ENCODE measurements at regions not wholly inside any gene's neighbourhood (a gene's known extent, or its start where the extent isn't known, plus 50 kb on each side); places are given as distances from the start of the nearest gene placed in this dataset.

DNA sequence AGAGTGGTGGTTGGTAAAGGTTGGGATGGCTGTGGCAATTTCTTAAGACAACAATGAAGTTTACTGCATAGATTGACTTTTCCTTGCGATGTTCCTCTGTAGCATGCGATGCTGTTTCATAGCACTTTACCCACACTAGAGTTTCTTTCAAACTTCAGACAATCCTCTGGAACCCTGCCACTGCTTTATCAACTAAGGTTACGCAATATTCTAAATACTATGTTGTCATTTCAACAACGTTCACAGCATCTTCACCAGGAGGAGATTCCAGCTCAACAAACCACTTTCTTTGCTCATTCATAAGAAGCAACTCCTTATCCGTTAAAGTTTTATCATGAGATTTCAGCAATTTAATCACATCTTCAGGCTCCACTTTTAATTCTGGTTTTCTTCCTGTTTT, 161.2 kb upstream of the NRSN1 start:
- TF ChIP-seq, protein P1, sequence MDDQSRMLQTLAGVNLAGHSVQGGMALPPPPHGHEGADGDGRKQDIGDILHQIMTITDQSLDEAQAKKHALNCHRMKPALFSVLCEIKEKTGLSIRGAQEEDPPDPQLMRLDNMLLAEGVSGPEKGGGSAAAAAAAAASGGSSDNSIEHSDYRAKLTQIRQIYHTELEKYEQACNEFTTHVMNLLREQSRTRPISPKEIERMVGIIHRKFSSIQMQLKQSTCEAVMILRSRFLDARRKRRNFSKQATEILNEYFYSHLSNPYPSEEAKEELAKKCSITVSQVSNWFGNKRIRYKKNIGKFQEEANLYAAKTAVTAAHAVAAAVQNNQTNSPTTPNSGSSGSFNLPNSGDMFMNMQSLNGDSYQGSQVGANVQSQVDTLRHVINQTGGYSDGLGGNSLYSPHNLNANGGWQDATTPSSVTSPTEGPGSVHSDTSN (IDR thresholded peaks at IDR 0.05): no peak
- TF ChIP-seq, protein P2, sequence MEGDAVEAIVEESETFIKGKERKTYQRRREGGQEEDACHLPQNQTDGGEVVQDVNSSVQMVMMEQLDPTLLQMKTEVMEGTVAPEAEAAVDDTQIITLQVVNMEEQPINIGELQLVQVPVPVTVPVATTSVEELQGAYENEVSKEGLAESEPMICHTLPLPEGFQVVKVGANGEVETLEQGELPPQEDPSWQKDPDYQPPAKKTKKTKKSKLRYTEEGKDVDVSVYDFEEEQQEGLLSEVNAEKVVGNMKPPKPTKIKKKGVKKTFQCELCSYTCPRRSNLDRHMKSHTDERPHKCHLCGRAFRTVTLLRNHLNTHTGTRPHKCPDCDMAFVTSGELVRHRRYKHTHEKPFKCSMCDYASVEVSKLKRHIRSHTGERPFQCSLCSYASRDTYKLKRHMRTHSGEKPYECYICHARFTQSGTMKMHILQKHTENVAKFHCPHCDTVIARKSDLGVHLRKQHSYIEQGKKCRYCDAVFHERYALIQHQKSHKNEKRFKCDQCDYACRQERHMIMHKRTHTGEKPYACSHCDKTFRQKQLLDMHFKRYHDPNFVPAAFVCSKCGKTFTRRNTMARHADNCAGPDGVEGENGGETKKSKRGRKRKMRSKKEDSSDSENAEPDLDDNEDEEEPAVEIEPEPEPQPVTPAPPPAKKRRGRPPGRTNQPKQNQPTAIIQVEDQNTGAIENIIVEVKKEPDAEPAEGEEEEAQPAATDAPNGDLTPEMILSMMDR (IDR thresholded peaks at IDR 0.05): no peak
- TF ChIP-seq TFCP2L1 (CRISPR knock-in tag; IDR thresholded peaks at IDR 0.05): no peak
- no peak for TF ChIP-seq MAFK (IDR thresholded peaks at IDR 0.05; ENCODE audit: partially characterized antibody)
- TF ChIP-seq RAD21 (conservative IDR thresholded peaks at IDR 0.05 in 1 of 2, IDR thresholded peaks at IDR 0.05 in 1 of 2): no peak
- TF ChIP-seq MYC (IDR thresholded peaks at IDR 0.05; ENCODE audit: borderline replicate concordance, low read length): no peak
- TF ChIP-seq HDAC2 (IDR thresholded peaks at IDR 0.05): no peak
- no peak for TF ChIP-seq POLR2A (IDR thresholded peaks at IDR 0.05; ENCODE audit: low read length)
- no peak for TF ChIP-seq EP300 (IDR thresholded peaks at IDR 0.05)
- TF ChIP-seq RFX5 (IDR thresholded peaks at IDR 0.05): no peak

Data from A549 (cell line).